Left forelimb (tissue), 1 donor: ENCODE measurements at regions not wholly inside any gene's neighbourhood (a gene's known extent, or its start where the extent isn't known, plus 50 kb on each side); places are given as distances from the start of the nearest gene placed in this dataset.

Experiments
- DNase-seq: peaks from one replicate; pipeline ENCODE4 v3.0.0-alpha.2; 2018; ENCODE audit warnings: low spot score

- DNase-seq: no peak
These were observed 81.7 kb upstream of the NECTIN1 start for GRCh38 chr11:119810478-119811232.

DNA sequence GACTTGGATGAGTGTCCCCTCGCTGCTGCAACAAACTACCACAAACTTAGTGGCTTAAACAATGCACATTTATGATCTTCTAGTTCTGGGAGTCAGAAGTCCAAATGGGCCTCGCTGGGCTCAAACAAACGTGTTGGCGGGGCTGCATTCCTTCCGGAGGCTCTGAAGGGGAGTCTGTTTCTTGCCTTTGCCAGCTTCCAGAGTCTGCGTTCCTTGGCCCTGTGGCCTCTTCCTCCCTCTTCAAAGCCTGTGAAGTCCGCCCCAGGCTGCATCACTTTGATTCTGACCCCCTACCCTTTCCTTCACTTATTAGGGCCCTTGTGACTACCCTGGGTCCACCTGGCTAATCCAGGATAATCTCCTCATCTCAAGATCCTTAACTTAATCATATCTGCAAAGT, 80.3 kb upstream of the NECTIN1 start:
- no peak for DNase-seq

- no peak for DNase-seq
These were observed 79.6 kb upstream of the NECTIN1 start for GRCh38 chr11:119808407-119809185.

- no peak for DNase-seq
These were observed 78.8 kb upstream of the NECTIN1 start for GRCh38 chr11:119807841-119808240.

DNA sequence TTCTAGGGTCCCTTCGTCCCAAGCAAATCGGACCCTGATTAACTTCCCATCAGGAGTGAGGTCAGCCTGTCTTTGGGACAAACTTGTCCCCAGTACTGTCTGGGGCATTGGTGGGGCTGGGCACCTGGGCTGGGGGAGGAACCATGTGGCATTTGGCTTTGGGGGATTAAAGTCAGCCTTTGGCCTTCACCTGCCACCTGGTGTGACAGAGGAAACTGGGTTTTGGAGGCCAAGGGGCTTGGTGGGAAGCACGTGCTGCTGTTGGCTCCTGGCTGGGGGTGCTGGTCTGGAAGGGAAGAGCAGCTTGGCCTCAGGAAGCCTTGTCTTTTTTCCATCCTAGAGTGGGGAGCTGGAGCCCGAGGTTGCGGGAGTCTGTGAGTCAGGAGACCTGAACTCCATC, 78.4 kb upstream of the NECTIN1 start:
- no peak for DNase-seq

GRCh38 chr11:119806064-119806915, 77.3 kb upstream of the NECTIN1 start:
- no peak for DNase-seq

DNA sequence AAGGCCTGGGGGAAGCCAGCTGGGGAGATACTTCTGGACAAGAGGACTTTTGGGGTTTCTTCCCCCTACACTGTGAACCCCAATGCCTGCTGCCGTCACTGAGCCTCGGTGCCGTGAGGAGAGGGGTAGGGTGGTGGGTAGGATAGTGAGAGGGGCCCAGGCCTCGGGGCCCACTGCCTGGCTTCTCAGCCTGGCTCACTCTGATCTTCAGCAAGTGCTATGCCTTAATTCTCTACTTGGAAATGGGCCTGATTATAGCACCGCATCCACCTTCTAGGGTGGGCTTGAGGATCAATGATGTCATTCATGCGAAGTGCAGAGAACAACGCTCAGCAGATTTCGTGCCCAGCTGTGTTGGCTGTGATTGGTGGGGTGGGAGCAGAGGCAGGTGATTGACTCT, 76.7 kb upstream of the NECTIN1 start:
- DNase-seq: no peak

DNA sequence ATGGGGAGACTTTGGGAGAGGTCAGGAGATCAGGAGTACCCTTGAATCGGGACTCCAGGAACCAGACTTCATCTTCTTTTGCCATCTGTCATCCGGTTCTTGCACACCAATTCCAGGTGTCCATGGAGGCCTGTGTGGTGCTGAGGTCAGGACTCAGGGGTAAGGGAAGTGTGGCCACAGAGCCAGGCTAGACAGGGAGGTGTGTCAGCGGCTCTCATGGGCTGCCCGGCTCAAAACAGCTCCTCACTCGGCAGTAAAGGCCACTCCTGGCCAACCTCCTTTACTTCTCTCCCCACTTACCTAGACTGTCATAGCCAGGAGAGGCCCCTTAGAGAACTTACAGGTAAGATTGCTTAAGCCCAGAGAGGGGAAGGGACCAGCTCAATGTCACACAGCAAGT, 75.7 kb upstream of the NECTIN1 start:
- no peak for DNase-seq

- no peak for DNase-seq
These were observed 74.8 kb upstream of the NECTIN1 start for GRCh38 chr11:119803726-119804294.

DNA sequence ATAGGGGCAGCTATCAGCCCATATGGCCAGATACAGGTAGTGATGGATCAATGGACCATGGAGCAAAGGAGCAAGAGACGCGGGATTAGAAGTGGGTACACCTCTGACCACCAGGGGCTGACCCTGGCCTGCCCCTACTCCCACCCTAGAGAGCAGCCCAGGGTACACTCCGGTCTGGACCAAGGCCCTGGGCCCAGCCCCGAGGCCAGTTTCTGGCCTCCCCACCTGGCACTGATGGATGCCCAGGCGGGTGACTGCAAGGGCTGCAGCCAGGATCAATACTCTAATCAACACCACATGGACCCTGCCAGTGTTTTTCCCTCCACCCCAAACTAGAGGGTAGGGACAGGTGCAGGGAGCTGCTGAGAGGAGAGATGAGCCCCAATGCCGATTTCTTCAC, 74.1 kb upstream of the NECTIN1 start:
- DNase-seq: no peak

GRCh38 chr11:119802670-119803069, 73.7 kb upstream of the NECTIN1 start:
- DNase-seq: no peak

- no peak for DNase-seq
These were observed 71.6 kb upstream of the NECTIN1 start for GRCh38 chr11:119800619-119801018.

DNA sequence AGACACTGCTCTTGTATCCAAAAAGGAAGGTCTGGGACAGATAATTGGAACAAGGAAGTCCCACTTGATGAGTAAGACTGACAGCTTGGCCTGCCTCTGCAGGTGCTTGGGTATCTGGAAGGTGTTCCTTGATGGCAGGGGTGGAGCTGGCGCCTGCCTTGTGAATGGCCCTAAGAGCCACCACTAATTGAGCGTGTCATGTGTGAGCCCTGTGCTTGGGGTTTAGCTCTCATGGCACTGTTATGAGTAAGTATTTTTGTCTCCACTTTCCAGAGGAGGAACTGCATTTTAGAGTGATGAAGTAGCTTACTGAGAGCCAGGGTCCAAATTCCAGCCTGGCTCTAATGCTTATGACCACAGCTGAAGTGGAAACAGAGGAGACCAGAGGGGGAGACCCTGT, 71.2 kb upstream of the NECTIN1 start:
- DNase-seq: no peak

DNA sequence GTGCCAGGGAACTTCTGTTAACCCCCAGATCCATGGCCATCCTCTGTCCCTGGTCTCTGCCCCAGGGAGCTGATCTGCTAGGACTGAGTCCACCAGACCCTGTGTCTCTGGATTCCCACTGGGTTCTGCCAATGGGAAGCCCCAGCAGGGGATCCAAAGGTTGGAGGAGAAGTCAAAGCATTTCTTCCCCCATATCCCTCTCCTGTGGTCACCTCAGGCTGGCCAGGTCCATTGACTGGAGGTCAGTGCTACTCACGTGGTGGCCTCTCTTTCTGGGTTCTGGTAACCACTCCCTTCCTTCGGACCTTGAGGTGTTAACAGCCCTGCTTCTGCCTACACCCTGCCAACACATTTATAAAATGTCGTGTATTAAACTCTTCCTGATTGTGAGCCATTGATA, 69.7 kb upstream of the NECTIN1 start:
- no peak for DNase-seq

- no peak for DNase-seq
These were observed 68.7 kb upstream of the NECTIN1 start for GRCh38 chr11:119797736-119798135.

DNA sequence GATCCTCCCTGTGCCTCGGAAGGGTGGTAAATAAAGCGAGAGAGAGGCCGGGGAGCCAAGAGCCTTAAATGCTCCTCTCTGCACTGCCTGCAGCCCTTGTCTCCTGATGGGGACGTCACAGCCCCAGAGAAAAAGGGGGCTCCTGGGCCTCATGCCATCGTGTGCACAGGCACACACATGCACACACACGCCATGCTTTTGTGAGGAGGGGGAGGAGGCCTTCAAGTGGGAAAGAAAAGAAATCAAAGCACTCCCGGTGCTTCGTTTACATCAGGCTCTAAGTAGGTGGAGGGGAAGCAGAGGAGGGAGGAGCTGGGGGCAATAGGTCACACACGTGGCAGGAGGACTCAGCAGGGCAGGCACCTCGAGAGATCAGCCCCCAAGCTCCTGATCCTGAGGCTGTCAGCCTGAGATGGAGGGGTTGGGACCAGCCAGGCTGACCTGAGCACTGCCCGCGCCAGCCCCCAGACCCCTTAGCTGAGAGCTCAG, 68.2 kb upstream of the NECTIN1 start:
- DNase-seq: no peak

DNA sequence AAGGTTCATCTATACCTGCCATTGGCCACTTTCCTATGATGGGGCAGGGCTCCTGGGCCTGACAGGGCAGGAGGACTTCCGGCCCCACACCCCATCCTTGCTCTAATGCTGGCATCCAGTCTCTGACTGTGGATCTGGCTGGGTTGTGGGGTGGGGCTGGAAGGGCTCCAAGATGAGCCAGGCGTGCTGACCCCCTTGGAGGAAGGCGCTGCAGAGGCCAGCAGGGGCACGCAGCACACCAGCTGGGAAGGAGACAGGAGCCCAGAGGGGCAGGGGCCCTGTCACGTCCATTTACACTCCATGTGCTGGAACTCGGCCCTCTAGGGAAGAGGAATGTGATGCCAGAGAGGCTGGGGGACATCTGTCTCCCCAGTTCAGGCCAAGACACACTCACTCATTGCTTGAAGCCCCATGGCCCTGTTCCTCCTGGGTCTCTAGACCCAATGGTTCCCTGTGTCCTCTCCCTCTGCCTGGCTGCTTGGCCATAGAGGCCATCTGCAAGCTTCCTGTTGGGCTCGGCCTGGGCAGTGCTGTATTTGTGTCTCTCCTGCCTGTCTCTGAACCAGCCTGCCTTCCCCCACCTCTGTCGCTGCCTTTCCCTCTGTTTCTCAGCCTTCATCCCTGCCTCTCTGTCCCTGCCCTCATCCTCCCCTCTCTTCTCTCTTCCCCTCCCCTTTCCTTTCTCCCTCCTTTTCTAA, 67.5 kb upstream of the NECTIN1 start:
- no peak for DNase-seq

DNA sequence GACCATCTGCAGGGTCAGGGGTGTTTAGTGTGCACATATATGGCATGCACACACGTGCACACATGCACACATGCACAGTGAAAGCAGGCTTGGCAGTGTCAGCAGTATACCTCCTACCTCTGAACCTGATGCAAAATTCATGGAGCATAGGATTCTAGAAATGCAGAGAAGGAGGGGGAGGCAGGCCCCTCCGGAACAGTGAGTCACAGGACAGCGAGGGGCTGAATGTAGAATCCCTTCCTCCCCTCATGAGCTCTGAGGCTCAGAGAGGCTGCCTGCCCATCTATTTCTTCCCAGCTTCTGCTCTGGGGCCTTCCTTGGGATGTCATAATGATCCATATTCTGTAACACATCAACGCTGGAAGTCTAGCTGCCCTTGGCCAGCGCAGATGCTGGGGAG, 66.7 kb upstream of the NECTIN1 start:
- DNase-seq: no peak

DNA sequence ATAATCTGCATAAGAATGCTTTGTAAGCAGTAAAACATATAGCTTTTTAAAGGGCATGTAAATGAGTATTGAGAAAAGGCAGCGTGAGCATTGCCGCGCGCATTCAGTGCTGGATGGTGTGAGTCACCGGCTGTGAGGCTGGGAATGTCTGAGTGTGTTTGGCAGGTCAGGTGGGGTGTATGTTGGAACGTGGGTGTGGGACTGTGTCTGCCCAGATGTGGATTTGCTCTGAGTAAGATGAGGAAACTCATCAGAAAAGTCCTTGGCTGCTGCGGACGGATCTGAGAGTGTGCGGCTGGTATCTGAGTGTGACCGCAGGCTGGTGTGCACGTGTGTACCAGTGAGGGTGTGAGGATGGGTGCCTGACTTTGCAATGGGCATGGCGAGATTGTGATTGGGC, 66.2 kb upstream of the NECTIN1 start:
- DNase-seq: no peak

- no peak for DNase-seq
These were observed 65.8 kb upstream of the NECTIN1 start for GRCh38 chr11:119794756-119795155.

DNA sequence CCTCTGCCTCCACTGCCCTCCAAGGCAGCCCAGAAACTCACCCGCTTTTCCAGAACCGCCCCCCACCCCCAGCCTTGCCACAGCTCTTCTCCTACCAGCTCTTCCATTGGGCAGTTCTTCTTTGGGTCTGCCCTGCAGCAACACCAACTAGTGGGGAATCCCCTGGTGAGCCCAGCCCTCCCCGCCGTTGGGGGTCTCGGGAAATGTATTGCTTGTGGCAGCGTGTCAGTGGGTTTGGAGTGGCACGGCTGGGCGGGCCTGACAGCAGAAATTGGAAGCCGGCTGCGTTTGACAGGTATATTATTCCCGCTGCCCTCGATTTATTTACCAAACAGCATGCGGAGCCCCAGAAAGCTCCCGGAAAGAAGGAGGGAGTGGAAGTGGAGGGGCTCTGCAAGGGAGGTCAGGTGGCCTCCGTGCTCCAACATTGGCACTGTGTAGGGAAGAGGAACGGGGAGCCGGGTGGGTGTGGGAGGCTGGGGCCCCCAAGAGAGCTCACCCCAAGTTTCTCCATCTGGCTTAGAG, 65.2 kb upstream of the NECTIN1 start:
- no peak for DNase-seq
